Smooth muscle cell (in vitro differentiated cells): ENCODE measurements at regions not wholly inside any gene's neighbourhood (a gene's known extent, or its start where the extent isn't known, plus 50 kb on each side); places are given as distances from the start of the nearest gene placed in this dataset.

Experiments used
- DNase-seq: peaks from one replicate; lab custom pipeline; 2025; ENCODE audit not compliant: unreplicated experiment; lab: John Stamatoyannopoulos, UW
- H2AFZ ChIP-seq: fragments of 200-600 bp; sonication (generic); 2 replicates; pipeline ENCODE4 v1.6.0; 2016; ENCODE audit warnings: antibody characterized with exemption, low read depth, mild to moderate bottlenecking
- H3F3A ChIP-seq: fragments of 200-600 bp; sonication (generic); 2 replicates; pipeline ENCODE4 v1.6.0; 2017; ENCODE audit warnings: antibody characterized with exemption, low read depth
- H3K27ac ChIP-seq: fragments of 200-600 bp; sonication (generic); 2 replicates; pipeline ENCODE4 v1.5.1; 2016; ENCODE audit warnings: low read depth, mild to moderate bottlenecking
- H3K27me3 ChIP-seq: fragments of 200-600 bp; sonication (generic); 2 replicates; pipeline ENCODE4 v1.6.1; 2016; ENCODE audit warnings: low read depth, mild to moderate bottlenecking
- H3K36me3 ChIP-seq: fragments of 200-600 bp; sonication (generic); 2 replicates; pipeline ENCODE4 v1.5.1; 2016; ENCODE audit warnings: low read depth
- H3K4me1 ChIP-seq: fragments of 200-600 bp; sonication (generic); 2 replicates; pipeline ENCODE4 v1.5.1; 2016; ENCODE audit warnings: low read depth
- H3K4me2 ChIP-seq: fragments of 200-600 bp; sonication (generic); 2 replicates; pipeline ENCODE4 v1.6.0; 2016; ENCODE audit warnings: mild to moderate bottlenecking
- H3K4me3 ChIP-seq: fragments of 200-600 bp; sonication (generic); 2 replicates; pipeline ENCODE4 v1.5.1; 2016; ENCODE audit warnings: mild to moderate bottlenecking
- H3K79me2 ChIP-seq: fragments of 200-600 bp; sonication (generic); 2 replicates; pipeline ENCODE4 v1.6.0; 2016; ENCODE audit warnings: low read depth, mild to moderate bottlenecking
- H3K9ac ChIP-seq: fragments of 200-600 bp; sonication (generic); 2 replicates; pipeline ENCODE4 v1.6.0; 2016; ENCODE audit warnings: low read depth
- H3K9me3 ChIP-seq: fragments of 200-600 bp; sonication (generic); replicated peaks from 2 replicates; pipeline ENCODE4 v1.5.1; 2016; ENCODE audit warnings: low read depth
- H4K20me1 ChIP-seq: fragments of 200-600 bp; sonication (generic); 2 replicates; pipeline ENCODE4 v1.6.0; 2016; ENCODE audit warnings: low read depth
- CTCF ChIP-seq: fragments of 200-600 bp; sonication (generic); IDR thresholded peaks from 2 replicates; pipeline ENCODE4 v1.5.1; 2017; ENCODE audit warnings: borderline replicate concordance, mild to moderate bottlenecking, antibody characterized with exemption; ENCODE audit not compliant: insufficient read depth, poor library complexity, severe bottlenecking
- WGBS: methylation state at CpG from one replicate; pipeline ENCODE4 v1.1.7; 2016; ENCODE audit warnings: low lambda C conversion rate; 5-methylcytosine and 5-hydroxymethylcytosine counted together

GRCh38 chr16:65659758-65660157 is 537.9 kb upstream of the CDH11 start:
- Histone ChIP-seq H3K27ac (no peak overlapping the region), H3K4me1 (peaks cover 6% of the 10 kb centered on the region), H3K79me2 (no peaks in the 10 kb centered on the region), H3K4me3 (no peak overlapping the region), H3K4me2 (no peak overlapping the region), H3F3A (peaks cover 12% of the 10 kb centered on the region), H2AFZ (no peak overlapping the region), H3K36me3 (no peaks in the 10 kb centered on the region), H3K9me3 (no peaks in the 10 kb centered on the region), H4K20me1 (no peaks in the 10 kb centered on the region), H3K27me3 (no peaks in the 10 kb centered on the region), H3K9ac (no peak overlapping the region)
- no peak for TF ChIP-seq CTCF
- no peak for DNase-seq
- WGBS: 99% methylated on average over 7 of the region's 7 CpGs

GRCh38 chr16:65658787-65659220 is 536.9 kb upstream of the CDH11 start:
- no peak for TF ChIP-seq CTCF
- 78% methylated on average over 2 of the region's 2 CpGs for WGBS
- H3K4me2 ChIP-seq: no peak overlapping the region
- peak overlapping the region; percentile 42 for H3K27ac ChIP-seq
- H3K9me3 ChIP-seq: no peaks in the 10 kb centered on the region
- peaks cover 12% of the 10 kb centered on the region for H3F3A ChIP-seq
- DNase-seq: no peak
- no peaks in the 10 kb centered on the region for H3K27me3 ChIP-seq
- no peak overlapping the region for H3K9ac ChIP-seq
- H2AFZ ChIP-seq: peak overlapping the region; percentile 6
- no peaks in the 10 kb centered on the region for H3K36me3 ChIP-seq
- peaks cover 6% of the 10 kb centered on the region for H3K4me1 ChIP-seq
- no peaks in the 10 kb centered on the region for H3K79me2 ChIP-seq
- no peaks in the 10 kb centered on the region for H4K20me1 ChIP-seq
- no peak overlapping the region for H3K4me3 ChIP-seq

- no peaks in the 10 kb centered on the region for H4K20me1 ChIP-seq
- no peak for DNase-seq
These were observed 536.5 kb upstream of the CDH11 start for GRCh38 chr16:65658349-65658748.

More at GRCh38 chr16:65658349-65658748, 536.5 kb upstream of the CDH11 start:
- Histone ChIP-seq H3K27me3 (no peaks in the 10 kb centered on the region), H3K27ac (peak overlapping the region; percentile 42), H3K4me2 (no peak overlapping the region), H3K36me3 (no peaks in the 10 kb centered on the region), H3K4me1 (peaks cover 6% of the 10 kb centered on the region), H3K9me3 (no peaks in the 10 kb centered on the region), H2AFZ (peak overlapping the region; percentile 6), H3K4me3 (no peak overlapping the region), H3K79me2 (no peaks in the 10 kb centered on the region), H3F3A (peaks cover 12% of the 10 kb centered on the region), H3K9ac (no peak overlapping the region)
- no peak for TF ChIP-seq CTCF
- WGBS: 21% methylated on average over 4 of the region's 4 CpGs
